ENCODE measurements at regions not wholly inside any gene's neighbourhood (a gene's known extent, or its start where the extent isn't known, plus 50 kb on each side); places are given as distances from the start of the nearest gene placed in this dataset.

- TF ChIP-seq POLR2A (IDR thresholded peaks at IDR 0.05; ENCODE audit: low read length) (no peak), GATA1 (IDR thresholded peaks at IDR 0.05; ENCODE audit: low read depth, low read length) (no peak)
Measured at GRCh38 chr21:18743531-18743930, 339.9 kb upstream of the TMPRSS15 start.
